GM18868 (cell line): ENCODE measurements at regions not wholly inside any gene's neighbourhood (a gene's known extent, or its start where the extent isn't known, plus 50 kb on each side); places are given as distances from the start of the nearest gene placed in this dataset.

Experiments used
- ATAC-seq: cut with Tn5 transposase; IDR thresholded peaks from one replicate; pipeline ENCODE4 v1.9.1; 2021; ENCODE audit warnings: mild to moderate bottlenecking, moderate library complexity; ENCODE audit not compliant: unreplicated experiment

DNA sequence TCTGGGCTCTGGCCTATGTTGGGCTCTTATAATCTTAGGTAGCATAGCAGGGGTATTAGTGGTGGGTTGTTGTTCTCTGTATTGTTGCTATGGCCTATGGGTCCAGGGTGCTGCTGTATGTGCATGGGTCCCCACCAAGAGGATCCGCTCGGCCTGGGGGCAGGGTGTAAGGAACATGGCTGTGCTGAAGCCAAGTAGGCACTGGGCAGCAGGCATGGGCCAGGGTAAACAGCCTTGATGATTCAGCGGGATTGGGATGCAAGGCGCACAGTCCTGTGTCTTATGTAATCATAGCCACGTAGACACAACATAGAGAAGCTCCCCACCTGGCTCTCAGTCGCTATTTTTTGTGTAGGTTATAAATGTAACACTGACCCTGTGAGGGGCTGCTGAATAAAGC, 306.9 kb downstream of the ZPLD1 start:
- ATAC-seq, result no peak

DNA sequence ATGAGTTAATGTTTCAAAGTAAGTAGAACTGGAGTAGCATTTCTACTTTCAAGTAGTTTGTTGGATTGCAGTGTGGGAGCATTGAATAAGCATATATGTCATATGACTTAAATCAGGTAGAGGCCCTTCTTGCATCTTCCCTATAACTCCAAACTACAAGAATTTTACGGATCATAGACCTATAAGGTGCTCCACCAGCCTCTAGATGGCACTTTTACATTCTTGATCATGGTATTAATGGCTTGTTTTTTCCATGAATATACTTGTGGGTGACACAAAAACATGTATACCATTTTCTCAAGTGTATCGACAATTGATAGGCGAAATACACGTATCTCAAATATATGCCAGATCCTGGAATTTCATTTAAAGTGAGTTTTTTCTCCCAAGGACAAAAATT, 311.1 kb downstream of the ZPLD1 start:
- no peak for ATAC-seq

GRCh38 chr3:102747611-102748010, 312.8 kb downstream of the ZPLD1 start:
- no peak for ATAC-seq

DNA sequence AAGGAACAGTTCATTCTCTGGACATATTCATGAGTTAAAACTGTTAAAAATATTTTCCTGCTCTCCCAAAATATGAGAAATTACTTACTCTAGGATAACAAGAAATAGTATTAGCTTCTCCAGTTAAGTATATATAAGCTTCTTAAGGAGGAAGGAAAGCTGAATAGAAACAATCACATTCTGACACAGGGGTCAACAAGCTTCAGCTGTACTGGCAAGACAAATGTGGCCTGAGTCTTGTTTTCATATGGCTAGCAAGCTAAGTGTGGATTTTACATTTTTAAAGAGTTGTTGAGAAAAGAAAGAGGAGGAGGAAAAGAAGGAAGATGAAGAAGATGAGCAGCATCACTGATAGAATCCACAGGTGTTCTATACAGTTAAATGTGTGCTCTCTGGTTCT, 313.8 kb downstream of the ZPLD1 start:
- no peak for ATAC-seq

DNA sequence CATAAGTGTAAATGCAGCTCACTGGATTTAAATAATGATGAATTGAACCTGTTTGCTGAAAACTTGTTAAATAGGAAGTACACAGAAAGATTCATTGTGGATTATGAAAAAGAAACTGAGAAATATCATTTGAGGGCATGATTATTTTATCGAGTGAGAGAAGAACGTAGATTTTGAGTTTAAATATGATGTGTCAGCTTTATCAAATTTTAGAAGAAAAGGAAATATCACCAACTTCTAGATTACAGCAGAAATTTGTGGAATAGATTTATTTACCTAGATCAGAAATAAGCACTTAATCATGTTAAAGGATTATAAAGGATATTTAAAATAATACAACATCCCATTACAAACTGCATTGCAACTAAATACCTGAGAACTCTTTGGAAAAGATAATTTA, 315.5 kb downstream of the ZPLD1 start:
- no peak for ATAC-seq

DNA sequence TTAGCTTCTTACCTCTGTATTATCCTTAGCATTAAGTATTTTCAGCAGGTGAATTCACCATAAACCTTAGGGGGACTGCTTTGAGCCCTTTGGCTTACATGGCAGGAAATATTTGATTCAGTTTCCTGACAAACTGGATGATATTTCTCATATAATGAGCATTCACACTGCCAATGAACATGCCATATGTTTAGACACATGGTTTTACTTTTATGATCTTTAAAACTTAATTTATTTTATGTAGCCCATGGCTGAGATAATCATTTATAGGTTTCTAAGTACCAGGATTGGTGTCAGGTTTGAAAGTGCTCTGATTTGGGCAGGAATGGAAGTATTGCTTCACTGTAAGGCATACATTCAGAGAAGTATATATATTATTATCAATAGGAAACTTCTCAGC, 319.1 kb downstream of the ZPLD1 start:
- ATAC-seq, result no peak

GRCh38 chr3:102756706-102757105, 321.9 kb downstream of the ZPLD1 start:
- ATAC-seq, result no peak

DNA sequence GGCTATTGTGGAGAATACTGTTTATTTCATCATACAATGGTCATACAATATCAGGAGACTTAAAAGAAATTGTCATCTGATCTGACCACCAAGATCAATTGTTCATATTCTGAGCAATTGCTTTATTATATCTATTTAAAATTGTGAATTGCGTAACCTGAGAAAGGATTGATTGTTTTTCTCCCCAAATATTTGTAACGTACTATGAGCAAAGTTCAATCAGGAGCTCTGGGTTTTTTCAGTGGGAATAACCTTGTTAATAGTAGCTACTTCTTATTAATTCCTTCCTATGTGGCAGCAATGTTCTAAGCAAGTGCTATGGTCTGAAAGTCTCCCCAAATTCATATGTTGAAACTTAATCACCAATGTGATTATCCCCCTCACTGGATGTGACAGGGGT, 323.1 kb downstream of the ZPLD1 start:
- no peak for ATAC-seq

DNA sequence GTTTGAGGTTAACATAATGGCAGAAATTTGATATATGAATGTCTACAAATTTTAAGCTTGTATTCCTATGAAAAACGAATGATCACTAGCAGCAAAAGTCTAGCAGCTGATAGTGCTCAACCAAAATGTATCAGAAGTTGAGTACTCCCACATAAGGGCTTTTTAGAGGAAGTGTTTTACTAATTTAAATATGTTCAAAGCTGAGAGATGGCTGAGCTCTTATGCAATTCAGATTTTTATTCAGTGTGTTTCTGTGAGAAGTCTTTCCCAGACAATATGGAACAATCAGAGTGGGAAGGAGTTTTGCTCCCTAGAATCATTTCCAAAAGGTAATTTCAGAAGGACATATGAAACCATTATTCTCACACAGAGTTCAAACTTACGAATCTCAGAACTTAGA, 327.0 kb downstream of the ZPLD1 start:
- no peak for ATAC-seq

GRCh38 chr3:102790747-102791325, 356.0 kb downstream of the ZPLD1 start:
- no peak for ATAC-seq

DNA sequence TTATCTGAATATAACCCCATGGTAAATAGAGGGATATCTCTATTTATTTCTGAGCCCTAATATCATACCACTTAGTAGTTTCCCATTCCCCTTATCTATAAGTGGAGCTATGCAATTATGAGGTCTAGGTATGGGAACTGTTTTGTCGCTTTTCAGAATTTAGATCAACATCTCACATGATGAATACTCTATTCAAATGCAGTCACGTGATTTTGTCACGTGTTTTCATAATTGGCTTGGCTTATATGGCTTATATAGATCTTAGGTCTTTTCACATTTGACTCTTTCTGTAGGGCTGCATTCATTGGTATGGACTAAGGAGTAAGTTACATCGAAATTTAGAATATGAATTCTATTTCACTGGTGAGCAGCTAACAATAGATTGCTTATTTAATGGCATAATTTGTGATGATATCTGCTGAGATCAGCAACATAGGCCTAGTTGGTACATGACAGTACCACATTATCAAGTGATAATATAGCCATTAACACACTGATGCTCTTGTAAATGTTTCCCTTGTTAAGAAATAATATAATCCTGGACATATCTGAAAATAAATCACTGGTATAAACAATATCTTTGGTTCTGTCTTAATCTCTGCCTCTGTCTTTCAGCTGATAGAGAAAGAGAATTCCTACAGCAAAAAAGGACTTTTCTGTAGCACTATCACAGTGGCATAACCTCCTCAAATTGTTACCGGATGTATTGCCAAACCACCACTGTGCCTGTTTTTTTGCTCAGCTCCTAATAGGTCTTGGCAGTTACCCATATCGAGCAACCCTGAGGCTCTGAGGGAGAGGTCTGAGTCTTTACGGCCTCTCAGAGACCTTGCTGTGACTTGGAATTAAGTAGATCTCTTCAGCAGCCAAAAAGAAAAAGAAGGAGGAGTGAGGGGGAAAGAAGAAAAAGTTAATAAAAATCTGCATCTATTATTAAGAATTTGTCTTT, 357.1 kb downstream of the ZPLD1 start:
- ATAC-seq, result no peak

GRCh38 chr3:102796804-102797203, 362.0 kb downstream of the ZPLD1 start:
- no peak for ATAC-seq

- ATAC-seq, result no peak
Measured at GRCh38 chr3:102802819-102803420, 368.1 kb downstream of the ZPLD1 start.

DNA sequence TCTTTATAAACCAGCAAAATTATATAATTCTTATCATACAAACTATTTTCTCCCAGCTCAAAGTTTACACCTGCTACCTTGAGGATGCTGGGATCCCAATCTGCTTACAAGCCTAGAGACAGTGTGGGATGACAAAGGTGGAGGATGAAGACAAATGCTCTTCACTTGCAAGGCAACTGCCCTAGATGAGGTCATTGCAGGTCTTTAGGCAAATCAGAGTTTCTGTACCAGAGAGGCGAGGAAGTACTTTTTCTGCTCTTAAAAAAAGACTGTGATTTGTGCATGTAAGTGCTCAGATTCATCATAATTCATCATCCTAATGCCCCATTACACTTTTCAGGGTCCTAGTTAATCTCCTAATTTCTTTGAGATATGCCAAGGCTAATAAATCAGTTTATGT, 376.1 kb downstream of the ZPLD1 start:
- no peak for ATAC-seq

- no peak for ATAC-seq
Measured at GRCh38 chr3:102826636-102827035, 391.8 kb downstream of the ZPLD1 start.

DNA sequence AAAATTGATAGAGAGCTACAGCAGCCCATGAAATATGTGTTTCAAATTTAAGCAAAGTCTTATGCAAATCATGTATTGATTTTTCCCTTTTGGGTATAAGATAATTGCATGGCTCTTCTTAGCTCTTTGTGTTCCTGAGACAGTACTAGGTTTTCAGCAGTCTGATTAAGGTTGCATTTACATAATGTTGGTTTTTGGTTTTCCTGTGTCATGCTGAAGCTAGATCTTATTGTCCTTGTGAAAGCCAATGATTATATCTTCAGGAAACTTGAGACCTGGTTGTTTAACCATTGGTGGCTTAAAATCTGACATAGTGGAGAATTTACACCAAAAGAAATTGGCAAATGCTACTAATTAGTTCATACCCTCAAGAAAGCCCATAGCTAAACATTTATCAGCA, 392.6 kb downstream of the ZPLD1 start:
- no peak for ATAC-seq

GRCh38 chr3:102830415-102830814, 395.6 kb downstream of the ZPLD1 start:
- no peak for ATAC-seq

DNA sequence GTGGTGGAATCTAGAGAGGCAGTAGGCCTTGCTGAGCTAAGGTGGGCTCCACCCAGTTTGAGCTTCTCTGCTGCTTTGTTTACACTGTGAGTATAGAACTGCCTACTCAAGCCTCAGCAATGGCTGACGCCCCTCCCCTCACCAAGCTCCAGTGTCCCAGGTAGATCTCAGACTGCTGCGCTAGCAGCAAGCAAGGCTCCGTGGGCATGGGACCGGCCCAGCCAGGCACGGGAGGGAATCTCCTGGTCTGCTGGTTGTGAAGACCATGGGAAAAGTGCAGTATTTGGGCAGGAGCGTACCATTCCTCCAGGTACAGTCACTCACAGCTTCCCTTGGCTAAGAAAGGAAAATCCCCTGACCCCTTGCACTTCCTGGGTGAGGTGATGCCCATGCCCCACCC, 407.1 kb downstream of the ZPLD1 start:
- ATAC-seq, result no peak

- no peak for ATAC-seq
Measured at GRCh38 chr3:102866845-102867244, 432.0 kb downstream of the ZPLD1 start.

DNA sequence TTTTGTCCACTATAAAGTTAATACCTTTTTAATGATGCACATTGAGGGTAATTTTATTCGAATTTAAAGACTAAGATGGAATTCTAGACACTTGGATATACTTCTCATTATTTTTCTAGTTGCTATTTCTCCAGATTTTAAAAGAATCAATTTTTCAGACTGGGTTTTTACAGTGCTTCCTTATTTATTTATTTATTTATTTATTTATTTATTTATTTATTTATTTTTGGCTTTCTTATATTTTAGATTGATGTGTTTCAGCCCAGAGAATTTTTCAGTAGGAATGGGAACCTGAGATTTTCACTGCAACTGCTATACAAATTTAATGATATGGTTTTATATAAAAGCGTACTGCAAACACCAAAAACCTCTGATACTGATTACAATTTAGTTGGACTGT, 448.7 kb downstream of the ZPLD1 start:
- ATAC-seq, result no peak

GRCh38 chr3:102885289-102885688, 450.5 kb downstream of the ZPLD1 start:
- ATAC-seq, result no peak

GRCh38 chr3:102887431-102887830, 452.6 kb downstream of the ZPLD1 start:
- no peak for ATAC-seq
